Skeletal muscle tissue (tissue), 3 donors: ENCODE measurements at regions not wholly inside any gene's neighbourhood (a gene's known extent, or its start where the extent isn't known, plus 50 kb on each side); places are given as distances from the start of the nearest gene placed in this dataset.

Experiments used
- H3K27ac ChIP-seq: one replicate; pipeline ENCODE4 v1.7.0; 2013; ENCODE audit warnings: mild to moderate bottlenecking, low read depth, low read length, inconsistent platforms
- H3K27me3 ChIP-seq, 3 donors: one replicate each; pipeline ENCODE4 v1.7.0; 2013; ENCODE audit warnings: low read length in 3 of 3; ENCODE audit not compliant: control insufficient read depth in 3 of 3, insufficient read depth in 3 of 3
- H3K36me3 ChIP-seq, 3 donors: one replicate each; pipeline ENCODE4 v1.7.0; 2013; ENCODE audit warnings: low read length in 3 of 3; ENCODE audit not compliant: control insufficient read depth in 3 of 3, insufficient read depth in 3 of 3
- H3K4me1 ChIP-seq, 3 donors: one replicate each; pipeline ENCODE4 v1.7.0; 2013; ENCODE audit warnings: low read length in 3 of 3, mild to moderate bottlenecking in 3 of 3; ENCODE audit not compliant: control insufficient read depth in 3 of 3, insufficient read depth in 3 of 3
- H3K4me3 ChIP-seq, 3 donors: one replicate each; pipeline ENCODE4 v1.7.0; 2013; ENCODE audit warnings: low read length in 3 of 3
- H3K9ac ChIP-seq, 3 donors: one replicate each; pipeline ENCODE4 v1.7.0; 2013; ENCODE audit warnings: low read length in 3 of 3, mild to moderate bottlenecking in 3 of 3, moderate library complexity in 2 of 3, low read depth in 1 of 3
- H3K9me3 ChIP-seq, 3 donors: one replicate each; pipeline ENCODE4 v1.7.0; 2013; ENCODE audit warnings: low read length in 3 of 3; ENCODE audit not compliant: control insufficient read depth in 3 of 3
- donor health status: Osteomylitis.

GRCh38 chr6:78513856-78514255 lies 353.5 kb upstream of the IRAK1BP1 start:
- Histone ChIP-seq H3K4me1 (no peaks in the 10 kb centered on the region), H3K9ac (no peak overlapping the region), H3K27me3 (no peaks in the 10 kb centered on the region), H3K4me3 (no peak overlapping the region), H3K9me3 (no peaks in the 10 kb centered on the region), H3K27ac (no peak overlapping the region), H3K36me3 (no peaks in the 10 kb centered on the region)

- H3K4me1 ChIP-seq: no peaks in the 10 kb centered on the region
- no peaks in the 10 kb centered on the region for H3K36me3 ChIP-seq
- no peaks in the 10 kb centered on the region for H3K9me3 ChIP-seq
- no peak overlapping the region for H3K27ac ChIP-seq
- H3K9ac ChIP-seq: no peak overlapping the region
- H3K4me3 ChIP-seq: no peak overlapping the region
- no peaks in the 10 kb centered on the region for H3K27me3 ChIP-seq
These were observed 352.1 kb upstream of the IRAK1BP1 start for GRCh38 chr6:78515271-78515670.

- Histone ChIP-seq H3K4me1 (no peaks in the 10 kb centered on the region), H3K36me3 (no peaks in the 10 kb centered on the region), H3K27ac (no peak overlapping the region), H3K9me3 (no peaks in the 10 kb centered on the region), H3K27me3 (no peaks in the 10 kb centered on the region), H3K9ac (no peak overlapping the region), H3K4me3 (no peak overlapping the region)
These were observed 350.0 kb upstream of the IRAK1BP1 start for GRCh38 chr6:78517399-78517798.

- no peak overlapping the region for H3K27ac ChIP-seq
- no peaks in the 10 kb centered on the region for H3K36me3 ChIP-seq
- no peak overlapping the region for H3K9ac ChIP-seq
- H3K9me3 ChIP-seq: no peaks in the 10 kb centered on the region
- no peaks in the 10 kb centered on the region for H3K4me1 ChIP-seq
- H3K27me3 ChIP-seq: no peaks in the 10 kb centered on the region
- no peak overlapping the region for H3K4me3 ChIP-seq
These were observed 343.7 kb upstream of the IRAK1BP1 start for GRCh38 chr6:78523622-78524021.

GRCh38 chr6:78525976-78526375 lies 341.4 kb upstream of the IRAK1BP1 start:
- no peaks in the 10 kb centered on the region for H3K27me3 ChIP-seq
- no peak overlapping the region for H3K9ac ChIP-seq
- H3K9me3 ChIP-seq: no peaks in the 10 kb centered on the region
- H3K36me3 ChIP-seq: no peaks in the 10 kb centered on the region
- no peaks in the 10 kb centered on the region for H3K4me1 ChIP-seq
- no peak overlapping the region for H3K4me3 ChIP-seq
- H3K27ac ChIP-seq: no peak overlapping the region

- no peaks in the 10 kb centered on the region for H3K9me3 ChIP-seq
- no peaks in the 10 kb centered on the region for H3K4me1 ChIP-seq
- H3K27ac ChIP-seq: no peak overlapping the region
- H3K9ac ChIP-seq: no peak overlapping the region
- H3K4me3 ChIP-seq: no peak overlapping the region
- no peaks in the 10 kb centered on the region for H3K36me3 ChIP-seq
- no peaks in the 10 kb centered on the region for H3K27me3 ChIP-seq
These were observed 340.9 kb upstream of the IRAK1BP1 start for GRCh38 chr6:78526432-78526831.

- no peaks in the 10 kb centered on the region for H3K27me3 ChIP-seq
- H3K36me3 ChIP-seq: no peaks in the 10 kb centered on the region
- H3K9me3 ChIP-seq: no peaks in the 10 kb centered on the region
These were observed 338.4 kb upstream of the IRAK1BP1 start for GRCh38 chr6:78528926-78529325.

GRCh38 chr6:78530208-78530607 lies 337.1 kb upstream of the IRAK1BP1 start:
- Histone ChIP-seq H3K4me3 (no peak overlapping the region), H3K9me3 (no peaks in the 10 kb centered on the region), H3K4me1 (no peaks in the 10 kb centered on the region), H3K27ac (no peak overlapping the region), H3K27me3 (no peaks in the 10 kb centered on the region), H3K9ac (no peak overlapping the region), H3K36me3 (no peaks in the 10 kb centered on the region)

More at GRCh38 chr6:78528926-78529325, 338.4 kb upstream of the IRAK1BP1 start:
- no peak overlapping the region for H3K4me3 ChIP-seq
- no peaks in the 10 kb centered on the region for H3K4me1 ChIP-seq
- no peak overlapping the region for H3K9ac ChIP-seq
- H3K27ac ChIP-seq: no peak overlapping the region

GRCh38 chr6:78533426-78533825 lies 333.9 kb upstream of the IRAK1BP1 start:
- no peaks in the 10 kb centered on the region for H3K27me3 ChIP-seq
- H3K4me1 ChIP-seq: no peaks in the 10 kb centered on the region
- no peak overlapping the region for H3K27ac ChIP-seq
- no peaks in the 10 kb centered on the region for H3K9me3 ChIP-seq
- no peaks in the 10 kb centered on the region for H3K36me3 ChIP-seq
- no peak overlapping the region for H3K9ac ChIP-seq
- H3K4me3 ChIP-seq: no peak overlapping the region

GRCh38 chr6:78533876-78534275 lies 333.5 kb upstream of the IRAK1BP1 start:
- H3K4me1 ChIP-seq: no peaks in the 10 kb centered on the region
- no peak overlapping the region for H3K27ac ChIP-seq
- no peak overlapping the region for H3K4me3 ChIP-seq
- no peak overlapping the region for H3K9ac ChIP-seq
- no peaks in the 10 kb centered on the region for H3K9me3 ChIP-seq
- H3K27me3 ChIP-seq: no peaks in the 10 kb centered on the region
- H3K36me3 ChIP-seq: no peaks in the 10 kb centered on the region

GRCh38 chr6:78538002-78538401 lies 329.3 kb upstream of the IRAK1BP1 start:
- H3K4me1 ChIP-seq: no peaks in the 10 kb centered on the region
- no peak overlapping the region for H3K9ac ChIP-seq
- no peak overlapping the region for H3K4me3 ChIP-seq
- H3K9me3 ChIP-seq: no peaks in the 10 kb centered on the region
- H3K27ac ChIP-seq: no peak overlapping the region
- H3K27me3 ChIP-seq: no peaks in the 10 kb centered on the region
- no peaks in the 10 kb centered on the region for H3K36me3 ChIP-seq
